ENCODE measurements at regions not wholly inside any gene's neighbourhood (a gene's known extent, or its start where the extent isn't known, plus 50 kb on each side); places are given as distances from the start of the nearest gene placed in this dataset.

- no peak for TF ChIP-seq EZH2phosphoT487 (IDR thresholded peaks at IDR 0.05)
- TF ChIP-seq, protein P1, sequence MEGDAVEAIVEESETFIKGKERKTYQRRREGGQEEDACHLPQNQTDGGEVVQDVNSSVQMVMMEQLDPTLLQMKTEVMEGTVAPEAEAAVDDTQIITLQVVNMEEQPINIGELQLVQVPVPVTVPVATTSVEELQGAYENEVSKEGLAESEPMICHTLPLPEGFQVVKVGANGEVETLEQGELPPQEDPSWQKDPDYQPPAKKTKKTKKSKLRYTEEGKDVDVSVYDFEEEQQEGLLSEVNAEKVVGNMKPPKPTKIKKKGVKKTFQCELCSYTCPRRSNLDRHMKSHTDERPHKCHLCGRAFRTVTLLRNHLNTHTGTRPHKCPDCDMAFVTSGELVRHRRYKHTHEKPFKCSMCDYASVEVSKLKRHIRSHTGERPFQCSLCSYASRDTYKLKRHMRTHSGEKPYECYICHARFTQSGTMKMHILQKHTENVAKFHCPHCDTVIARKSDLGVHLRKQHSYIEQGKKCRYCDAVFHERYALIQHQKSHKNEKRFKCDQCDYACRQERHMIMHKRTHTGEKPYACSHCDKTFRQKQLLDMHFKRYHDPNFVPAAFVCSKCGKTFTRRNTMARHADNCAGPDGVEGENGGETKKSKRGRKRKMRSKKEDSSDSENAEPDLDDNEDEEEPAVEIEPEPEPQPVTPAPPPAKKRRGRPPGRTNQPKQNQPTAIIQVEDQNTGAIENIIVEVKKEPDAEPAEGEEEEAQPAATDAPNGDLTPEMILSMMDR (IDR thresholded peaks at IDR 0.05), result no peak
- TF ChIP-seq EZH2 (IDR thresholded peaks at IDR 0.05), result no peak
These were observed 121.2 kb upstream of the RANBP3L start for GRCh38 chr5:36422952-36423351.

Measured in neural progenitor cell (in vitro differentiated cells).